ENCODE measurements at regions not wholly inside any gene's neighbourhood (a gene's known extent, or its start where the extent isn't known, plus 50 kb on each side); places are given as distances from the start of the nearest gene placed in this dataset.

- DNase-seq, result peak; percentile 42
Measured at GRCh38 chr4:27075603-27076002, 215.0 kb downstream of the STIM2 start.

- DNase-seq, result no peak
Measured at GRCh38 chr4:27078934-27079455, 218.4 kb downstream of the STIM2 start.

GRCh38 chr4:27081675-27082586 is 221.3 kb downstream of the STIM2 start:
- DNase-seq, result no peak

- DNase-seq, result no peak
Measured at GRCh38 chr4:27082776-27083175, 222.1 kb downstream of the STIM2 start.

- no peak for DNase-seq
Measured at GRCh38 chr4:27084685-27085361, 224.2 kb downstream of the STIM2 start.

GRCh38 chr4:27085396-27085795 is 224.8 kb downstream of the STIM2 start:
- DNase-seq, result no peak

- no peak for DNase-seq
Measured at GRCh38 chr4:27087306-27088045, 226.8 kb downstream of the STIM2 start.

GRCh38 chr4:27088491-27088890 is 227.8 kb downstream of the STIM2 start:
- DNase-seq, result peak; percentile 2

- no peak for DNase-seq
Measured at GRCh38 chr4:27089186-27089585, 228.5 kb downstream of the STIM2 start.

GRCh38 chr4:27090406-27090805 is 229.8 kb downstream of the STIM2 start:
- peak; percentile 41 for DNase-seq

GRCh38 chr4:27094224-27094623 is 233.6 kb downstream of the STIM2 start:
- DNase-seq, result no peak

- peak; percentile 82 for DNase-seq
Measured at GRCh38 chr4:27094783-27095182, 234.1 kb downstream of the STIM2 start.

- DNase-seq, result peak; percentile 4
Measured at GRCh38 chr4:27096142-27096824, 235.6 kb downstream of the STIM2 start.

GRCh38 chr4:27098034-27098433 is 237.4 kb downstream of the STIM2 start:
- DNase-seq, result no peak

GRCh38 chr4:27100713-27101112 is 240.1 kb downstream of the STIM2 start:
- no peak for DNase-seq

GRCh38 chr4:27101126-27101525 is 240.5 kb downstream of the STIM2 start:
- DNase-seq, result no peak

- DNase-seq, result no peak
Measured at GRCh38 chr4:27101561-27101960, 240.9 kb downstream of the STIM2 start.

GRCh38 chr4:27111627-27112026 is 251.0 kb downstream of the STIM2 start:
- no peak for DNase-seq

- DNase-seq, result no peak
Measured at GRCh38 chr4:27112587-27112986, 251.9 kb downstream of the STIM2 start.

- DNase-seq, result no peak
Measured at GRCh38 chr4:27115221-27115620, 254.6 kb downstream of the STIM2 start.

- DNase-seq, result no peak
Measured at GRCh38 chr4:27117453-27117852, 256.8 kb downstream of the STIM2 start.

- DNase-seq, result no peak
Measured at GRCh38 chr4:27119239-27119638, 258.6 kb downstream of the STIM2 start.

- no peak for DNase-seq
Measured at GRCh38 chr4:27121830-27122229, 261.2 kb downstream of the STIM2 start.

Measured in NCI-H69 (cell line).